SK-N-SH (cell line): ENCODE measurements at regions not wholly inside any gene's neighbourhood (a gene's known extent, or its start where the extent isn't known, plus 50 kb on each side); places are given as distances from the start of the nearest gene placed in this dataset.

Source experiments
- CTCF ChIA-PET: fragments of 300-600, 350-600 bp; formaldehyde crosslinking; extraction: SDS; loops from one replicate; lab custom pipeline; 2021; lab: Yijun Ruan, JAX
- POLR2A ChIA-PET: fragments of 350-600 bp; sonication (Branson Sonifier 250); formaldehyde crosslinking; extraction: SDS; loops from one replicate; lab custom pipeline; 2020; ENCODE audit warnings: antibody characterized with exemption, inconsistent platforms; lab: Yijun Ruan, JAX
- DNase-seq: peaks from one replicate; pipeline ENCODE4 v3.0.0; 2012
- H2AFZ ChIP-seq: fragments of 200-600 bp; sonication (generic); 2 replicates; pipeline ENCODE4 v1.8.1; 2016; ENCODE audit warnings: antibody characterized with exemption, mild to moderate bottlenecking, low read depth
- H3F3A ChIP-seq: fragments of 200-600 bp; sonication (generic); replicated peaks from 2 replicates; pipeline ENCODE3; 2016; ENCODE audit warnings: antibody characterized with exemption, mild to moderate bottlenecking; ENCODE audit not compliant: insufficient read depth
- H3K27ac ChIP-seq, 2 experiments: fragments of 200-500 bp in 1 of 2; fragments of 200-600 bp in 1 of 2; sonication (Bioruptor generic) in 1 of 2; sonication (generic), shearing (Covaris generic) in 1 of 2; 2 replicates each; pipeline versions ENCODE4 v1.5.1 to v1.6.1; 2014 to 2016; ENCODE audit warnings: low read depth in 2 of 2, inconsistent platforms in 1 of 2, low read length in 1 of 2, mild to moderate bottlenecking in 1 of 2, mixed read lengths in 1 of 2
- H3K27me3 ChIP-seq: fragments of 200-600 bp; sonication (generic), shearing (Covaris generic); 2 replicates; pipeline ENCODE4 v1.6.1; 2016; ENCODE audit warnings: mixed run types; ENCODE audit not compliant: insufficient read depth
- H3K36me3 ChIP-seq, 2 experiments: fragments of 200-500 bp in 1 of 2; fragments of 200-600 bp in 1 of 2; sonication (Bioruptor generic) in 1 of 2; sonication (generic) in 1 of 2; replicated peaks in 1 of 2; 2 replicates each; pipeline versions ENCODE3 to v1.5.1; 2014 to 2016; ENCODE audit warnings: low read length in 1 of 2, mild to moderate bottlenecking in 1 of 2; ENCODE audit not compliant: insufficient read depth in 2 of 2, control insufficient read depth in 1 of 2
- H3K4me1 ChIP-seq, 2 experiments: fragments of 200-500 bp in 1 of 2; fragments of 200-600 bp in 1 of 2; sonication (Bioruptor generic) in 1 of 2; sonication (generic), shearing (Covaris generic) in 1 of 2; 2 replicates each; pipeline versions ENCODE4 v1.5.1 to v1.6.1; 2014 to 2016; ENCODE audit warnings: low read depth in 1 of 2, low read length in 1 of 2, mixed run types in 1 of 2; ENCODE audit not compliant: insufficient read depth in 2 of 2, control insufficient read depth in 1 of 2
- H3K4me2 ChIP-seq: fragments of 200-600 bp; sonication (generic), shearing (Covaris generic); 2 replicates; pipeline ENCODE4 v1.6.1; 2017; ENCODE audit warnings: mixed run types
- H3K4me3 ChIP-seq, 2 experiments: fragments of 200-500 bp in 1 of 2; fragments of 200-600 bp in 1 of 2; sonication (Bioruptor generic) in 1 of 2; sonication (generic), shearing (Covaris generic) in 1 of 2; 2 replicates each; pipeline versions ENCODE4 v1.5.1 to v1.8.1; 2014 to 2016; ENCODE audit warnings: low read depth in 2 of 2, inconsistent platforms in 1 of 2, low read length in 1 of 2, mild to moderate bottlenecking in 1 of 2, mixed read lengths in 1 of 2, moderate library complexity in 1 of 2
- H3K79me2 ChIP-seq: fragments of 200-600 bp; sonication (generic); 2 replicates; pipeline ENCODE4 v1.8.1; 2017; ENCODE audit warnings: mild to moderate bottlenecking; ENCODE audit not compliant: insufficient read depth
- H3K9ac ChIP-seq: fragments of 200-600 bp; sonication (generic); 2 replicates; pipeline ENCODE4 v1.6.1; 2017; ENCODE audit warnings: mixed run types
- H3K9me2 ChIP-seq: fragments of 200-600 bp; sonication (generic); 2 replicates; pipeline ENCODE4 v1.6.1; 2017; ENCODE audit warnings: mixed run types
- H3K9me3 ChIP-seq: fragments of 200-600 bp; sonication (generic); 2 replicates; pipeline ENCODE4 v1.6.1; 2017; ENCODE audit warnings: mixed run types, mild to moderate bottlenecking, moderate library complexity
- H4K20me1 ChIP-seq: fragments of 200-600 bp; sonication (generic); 2 replicates; pipeline ENCODE4 v1.6.1; 2017; ENCODE audit warnings: mild to moderate bottlenecking, mixed run types; ENCODE audit not compliant: insufficient read depth
- FOSL2 ChIP-seq: IDR thresholded peaks from 2 replicates; pipeline ENCODE4 v1.4.0; 2012; ENCODE audit warnings: low read depth, mild to moderate bottlenecking, moderate library complexity, borderline replicate concordance
- FOXJ3 ChIP-seq: sonication (generic); formaldehyde crosslinking; IDR thresholded peaks from 2 replicates; pipeline ENCODE4 v1.5.1; 2020; ENCODE audit warnings: mild to moderate bottlenecking, missing genetic modification reagents
- FOXM1 ChIP-seq: IDR thresholded peaks from 2 replicates; pipeline ENCODE4 v1.4.0; 2012; ENCODE audit warnings: low read depth, mild to moderate bottlenecking
- GABPA ChIP-seq: IDR thresholded peaks from 2 replicates; pipeline ENCODE4 v1.4.0; 2012; ENCODE audit warnings: low read depth, mild to moderate bottlenecking
- JUND ChIP-seq: IDR thresholded peaks from 2 replicates; pipeline ENCODE4 v1.4.0; 2012
- MEF2A ChIP-seq: IDR thresholded peaks from 2 replicates; pipeline ENCODE4 v1.4.0; 2012; ENCODE audit warnings: low read depth, borderline replicate concordance
- TEAD4 ChIP-seq: IDR thresholded peaks from 2 replicates; pipeline ENCODE4 v1.4.0; 2012; ENCODE audit warnings: mild to moderate bottlenecking, borderline replicate concordance; ENCODE audit not compliant: insufficient read depth
- WGBS: methylation state at CpG from one replicate; pipeline ENCODE4 v1.1.6; 2017; ENCODE audit warnings: low lambda C conversion rate; 5-methylcytosine and 5-hydroxymethylcytosine counted together
- small RNA-seq, 7 experiments: library from RNA; depleted of rRNA; stranded (forward); fragments of <200 nt; gene quantifications; one replicate each; pipeline ENCODE3, GENCODE V24; 2012
- TF ChIP-seq, protein P1 (sequence below): IDR thresholded peaks from 2 replicates; pipeline ENCODE4 v1.4.0; 2012; ENCODE audit warnings: low read depth, borderline replicate concordance
- TF ChIP-seq, protein P2 (sequence below): IDR thresholded peaks from 2 replicates; pipeline ENCODE4 v1.4.0; 2012; ENCODE audit warnings: low read depth
- TF ChIP-seq, protein P3 (sequence below): fragments of 150-350 bp; IDR thresholded peaks from 2 replicates; pipeline ENCODE4 v1.6.1; 2017; ENCODE audit warnings: antibody characterized with exemption, low read length, low read depth, borderline replicate concordance

DNA sequence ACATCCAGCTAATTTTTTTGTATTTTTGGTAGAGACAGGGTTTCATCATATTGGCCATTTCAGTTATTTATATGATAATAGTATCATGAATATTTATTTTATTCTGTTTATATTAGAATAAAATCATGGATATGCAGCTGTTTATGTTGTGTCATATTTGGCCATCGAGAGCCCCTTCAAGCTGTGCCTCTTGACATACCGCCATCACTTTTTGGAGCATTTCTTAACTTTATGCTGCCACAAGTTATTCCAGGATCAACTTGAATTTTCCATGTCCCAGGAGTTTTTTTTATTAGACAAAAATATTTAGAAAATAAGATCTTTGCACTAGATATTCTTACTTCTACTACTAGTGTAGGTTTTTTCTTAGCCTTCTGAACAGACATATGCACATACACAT lies 1067.0 kb upstream of the LRRTM3 start:
- Histone ChIP-seq H3K79me2 (no peaks in the 10 kb centered on the region), H4K20me1 (no peaks in the 10 kb centered on the region), H3K4me1 (no peaks in the 10 kb centered on the region), H2AFZ (no peak overlapping the region), H3K36me3 (no peaks in the 10 kb centered on the region), H3K9ac (no peak overlapping the region), H3K9me2 (no peaks in the 10 kb centered on the region), H3K27me3 (no peaks in the 10 kb centered on the region), H3F3A (no peaks in the 10 kb centered on the region), H3K27ac (no peak overlapping the region), H3K9me3 (no peaks in the 10 kb centered on the region), H3K4me2 (no peak overlapping the region), H3K4me3 (no peak overlapping the region)
- WGBS, result 56% methylated on average over 2 of the region's 2 CpGs
- CTCF ChIA-PET, result no interaction called here
- TF ChIP-seq, protein P1, sequence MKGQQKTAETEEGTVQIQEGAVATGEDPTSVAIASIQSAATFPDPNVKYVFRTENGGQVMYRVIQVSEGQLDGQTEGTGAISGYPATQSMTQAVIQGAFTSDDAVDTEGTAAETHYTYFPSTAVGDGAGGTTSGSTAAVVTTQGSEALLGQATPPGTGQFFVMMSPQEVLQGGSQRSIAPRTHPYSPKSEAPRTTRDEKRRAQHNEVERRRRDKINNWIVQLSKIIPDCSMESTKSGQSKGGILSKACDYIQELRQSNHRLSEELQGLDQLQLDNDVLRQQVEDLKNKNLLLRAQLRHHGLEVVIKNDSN, result no peak
- TF ChIP-seq TEAD4, result no peak
- no peak for TF ChIP-seq JUND
- TF ChIP-seq GABPA, result no peak
- POLR2A ChIA-PET, result no interaction called here
- DNase-seq, result no peak

DNA sequence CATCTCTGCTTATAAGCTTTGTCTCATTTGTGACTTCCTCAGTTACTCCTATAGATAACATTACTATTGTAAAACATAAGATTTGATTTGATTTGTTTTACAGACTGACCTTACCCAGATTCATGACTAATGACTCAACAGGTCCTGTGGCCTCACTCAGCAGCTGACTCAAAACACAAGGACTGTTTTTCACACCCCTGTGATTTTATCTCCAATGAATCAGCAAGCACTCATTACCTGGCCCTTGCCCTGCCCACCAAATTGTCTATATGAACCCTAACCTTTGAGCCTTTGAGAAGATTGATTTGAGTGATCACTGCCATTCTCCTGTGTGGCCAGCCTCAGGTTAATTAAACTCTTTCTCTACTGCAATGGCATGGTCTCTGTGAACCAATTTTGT lies 1064.6 kb upstream of the LRRTM3 start:
- Histone ChIP-seq H3K4me2 (no peak overlapping the region), H3K4me3 (no peak overlapping the region), H3F3A (no peaks in the 10 kb centered on the region), H2AFZ (no peak overlapping the region), H3K4me1 (no peaks in the 10 kb centered on the region), H3K79me2 (no peaks in the 10 kb centered on the region), H3K9me2 (no peaks in the 10 kb centered on the region), H3K9me3 (no peaks in the 10 kb centered on the region), H3K27me3 (no peaks in the 10 kb centered on the region), H3K9ac (no peak overlapping the region), H4K20me1 (no peaks in the 10 kb centered on the region), H3K36me3 (no peaks in the 10 kb centered on the region), H3K27ac (no peak overlapping the region)
- no peak for DNase-seq
- CTCF ChIA-PET, result no interaction called here
- TF ChIP-seq, protein P2, sequence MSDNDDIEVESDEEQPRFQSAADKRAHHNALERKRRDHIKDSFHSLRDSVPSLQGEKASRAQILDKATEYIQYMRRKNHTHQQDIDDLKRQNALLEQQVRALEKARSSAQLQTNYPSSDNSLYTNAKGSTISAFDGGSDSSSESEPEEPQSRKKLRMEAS, result no peak
- TF ChIP-seq, protein P3, sequence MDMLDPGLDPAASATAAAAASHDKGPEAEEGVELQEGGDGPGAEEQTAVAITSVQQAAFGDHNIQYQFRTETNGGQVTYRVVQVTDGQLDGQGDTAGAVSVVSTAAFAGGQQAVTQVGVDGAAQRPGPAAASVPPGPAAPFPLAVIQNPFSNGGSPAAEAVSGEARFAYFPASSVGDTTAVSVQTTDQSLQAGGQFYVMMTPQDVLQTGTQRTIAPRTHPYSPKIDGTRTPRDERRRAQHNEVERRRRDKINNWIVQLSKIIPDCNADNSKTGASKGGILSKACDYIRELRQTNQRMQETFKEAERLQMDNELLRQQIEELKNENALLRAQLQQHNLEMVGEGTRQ, result no peak
- TF ChIP-seq FOXM1 (no peak), MEF2A (no peak), FOXJ3 (CRISPR knock-in tag) (no peak), JUND (no peak), FOSL2 (no peak)
- POLR2A ChIA-PET, result no interaction called here

Small RNAs in the stretch of these regions (small RNA-seq; reads per million reads assigned to genes)
- gene CYP2C61P, result 0 reads per million in 7 experiments
